GM19455 (cell line): ENCODE measurements at regions not wholly inside any gene's neighbourhood (a gene's known extent, or its start where the extent isn't known, plus 50 kb on each side); places are given as distances from the start of the nearest gene placed in this dataset.
"Not testable (repeated sequence)": the region's sequence is repeated elsewhere in the genome, so short reads cannot be mapped to it uniquely, and the experiment has no call there.

Experiments
- ATAC-seq: cut with Tn5 transposase; IDR thresholded peaks from one replicate; pipeline ENCODE4 v1.9.1; 2021; ENCODE audit not compliant: unreplicated experiment

GRCh38 chr7:142637240-142637639 lies 112.0 kb upstream of the PRSS1 start:
- ATAC-seq: no peak

GRCh38 chr7:142636751-142637150 lies 112.5 kb upstream of the PRSS1 start:
- ATAC-seq: no peak

- ATAC-seq: not testable (repeated sequence)
Observed at GRCh38 chr7:142636107-142636506, 113.2 kb upstream of the PRSS1 start.

- ATAC-seq: peak; percentile 97
Observed at GRCh38 chr7:142632271-142633134, 116.8 kb upstream of the PRSS1 start.

GRCh38 chr7:142629588-142630260 lies 119.5 kb upstream of the PRSS1 start:
- ATAC-seq: no peak

GRCh38 chr7:142628945-142629344 lies 120.3 kb upstream of the PRSS1 start:
- ATAC-seq: no peak

- ATAC-seq: not testable (repeated sequence)
Observed at GRCh38 chr7:142627223-142627622, 122.0 kb upstream of the PRSS1 start.

GRCh38 chr7:142626420-142627035 lies 122.7 kb upstream of the PRSS1 start:
- peak; percentile 84 for ATAC-seq

- not testable (repeated sequence) for ATAC-seq
Observed at GRCh38 chr7:142625216-142625615, 124.1 kb upstream of the PRSS1 start.

GRCh38 chr7:142620402-142620801 lies 128.9 kb upstream of the PRSS1 start:
- no peak for ATAC-seq

GRCh38 chr7:142618655-142619351 lies 130.5 kb upstream of the PRSS1 start:
- no peak for ATAC-seq

GRCh38 chr7:142616842-142617241 lies 132.4 kb upstream of the PRSS1 start:
- no peak for ATAC-seq

GRCh38 chr7:142616121-142616643 lies 133.1 kb upstream of the PRSS1 start:
- ATAC-seq: no peak

- no peak for ATAC-seq
Observed at GRCh38 chr7:142615508-142615907, 133.8 kb upstream of the PRSS1 start.

- no peak for ATAC-seq
Observed at GRCh38 chr7:142614116-142614515, 135.2 kb upstream of the PRSS1 start.

- no peak for ATAC-seq
Observed at GRCh38 chr7:142612237-142612881, 136.9 kb upstream of the PRSS1 start.

GRCh38 chr7:142611566-142612236 lies 137.6 kb upstream of the PRSS1 start:
- ATAC-seq: no peak

GRCh38 chr7:142608630-142609428 lies 140.4 kb upstream of the PRSS1 start:
- no peak for ATAC-seq

- ATAC-seq: no peak
Observed at GRCh38 chr7:142607351-142607750, 141.9 kb upstream of the PRSS1 start.
